D721Med (cell line): ENCODE measurements at regions not wholly inside any gene's neighbourhood (a gene's known extent, or its start where the extent isn't known, plus 50 kb on each side); places are given as distances from the start of the nearest gene placed in this dataset.

Experiments used
- DNase-seq: peaks from one replicate; pipeline ENCODE4 v3.0.0; 2011; ENCODE audit warnings: low spot score; ENCODE audit not compliant: insufficient read length
- FAIRE-seq: peaks from 2 replicates; lab custom pipeline; 2011; peaks lifted over from hg19 to GRCh38; lab: Jason Lieb, UNC
- CTCF ChIP-seq: IDR thresholded peaks from 2 replicates; pipeline ENCODE4 v1.5.1; 2012; ENCODE audit warnings: mild to moderate bottlenecking, control low read depth; ENCODE audit not compliant: insufficient read depth; ENCODE audit errors: missing control alignments

- FAIRE-seq, result no peak
- no peak for TF ChIP-seq CTCF
- no peak for DNase-seq
Observed at GRCh38 chr9:86794391-86795046, 152.8 kb downstream of the GAS1 start.

- DNase-seq (no peak), FAIRE-seq (no peak)
- TF ChIP-seq CTCF, result no peak
Observed at GRCh38 chr9:86792136-86792535, 155.2 kb downstream of the GAS1 start.

- DNase-seq (no peak), FAIRE-seq (no peak)
- no peak for TF ChIP-seq CTCF
Observed at GRCh38 chr9:86790805-86791204, 156.5 kb downstream of the GAS1 start.

- TF ChIP-seq CTCF, result no peak
- no peak for DNase-seq
- FAIRE-seq, result no peak
Observed at GRCh38 chr9:86788456-86788855, 158.8 kb downstream of the GAS1 start.

GRCh38 chr9:86783884-86784283, 163.4 kb downstream of the GAS1 start:
- no peak for TF ChIP-seq CTCF
- no peak for DNase-seq
- no peak for FAIRE-seq

- no peak for DNase-seq
- TF ChIP-seq CTCF, result no peak
- no peak for FAIRE-seq
Observed at GRCh38 chr9:86782831-86783230, 164.5 kb downstream of the GAS1 start.

- no peak for TF ChIP-seq CTCF
- DNase-seq (no peak), FAIRE-seq (no peak)
Observed at GRCh38 chr9:86778761-86779160, 168.5 kb downstream of the GAS1 start.
